Erythroblast (primary cell): ENCODE measurements at regions not wholly inside any gene's neighbourhood (a gene's known extent, or its start where the extent isn't known, plus 50 kb on each side); places are given as distances from the start of the nearest gene placed in this dataset.

Experiments used
- DNase-seq, 2 experiments: peaks; one replicate each; lab custom pipeline; 2025; lab: John Stamatoyannopoulos, UW
- GATA1 ChIP-seq: IDR thresholded peaks from 2 replicates; pipeline ENCODE4 v1.6.1; 2011; ENCODE audit warnings: low read depth, mild to moderate bottlenecking, control low read depth, low read length, moderate library complexity
- POLR2A ChIP-seq: IDR thresholded peaks from 2 replicates; pipeline ENCODE4 v1.6.1; 2011; ENCODE audit warnings: mild to moderate bottlenecking, low read length

GRCh38 chr17:31758646-31759045, 100.4 kb downstream of the COPRS start:
- no peak for TF ChIP-seq POLR2A

GRCh38 chr17:31757097-31757496, 101.9 kb downstream of the COPRS start:
- no peak for DNase-seq
- TF ChIP-seq GATA1 (no peak), POLR2A (no peak)

More at GRCh38 chr17:31758646-31759045, 100.4 kb downstream of the COPRS start:
- no peak for DNase-seq

- DNase-seq: no peak
- TF ChIP-seq GATA1: no peak
Measured at GRCh38 chr17:31754239-31754945, 104.7 kb downstream of the COPRS start.

- DNase-seq: no peak
- TF ChIP-seq POLR2A (no peak), GATA1 (no peak)
Measured at GRCh38 chr17:31753011-31753410, 106.0 kb downstream of the COPRS start.

GRCh38 chr17:31752584-31752983, 106.5 kb downstream of the COPRS start:
- TF ChIP-seq GATA1 (no peak), POLR2A (no peak)
- no peak for DNase-seq

GRCh38 chr17:31750578-31750977, 108.5 kb downstream of the COPRS start:
- no peak for DNase-seq
- TF ChIP-seq POLR2A (no peak), GATA1 (no peak)

- TF ChIP-seq GATA1: no peak
- TF ChIP-seq POLR2A: no peak
- no peak for DNase-seq
Measured at GRCh38 chr17:31748881-31749280, 110.2 kb downstream of the COPRS start.

- TF ChIP-seq GATA1 (no peak), POLR2A (no peak)
- DNase-seq: no peak
Measured at GRCh38 chr17:31746884-31747495, 112.1 kb downstream of the COPRS start.

- DNase-seq: no peak
- TF ChIP-seq GATA1: no peak
- no peak for TF ChIP-seq POLR2A
Measured at GRCh38 chr17:31745964-31746600, 113.0 kb downstream of the COPRS start.

GRCh38 chr17:31744511-31744951, 114.5 kb downstream of the COPRS start:
- DNase-seq: no peak
- TF ChIP-seq POLR2A (no peak), GATA1 (no peak)

- TF ChIP-seq GATA1 (no peak), POLR2A (no peak)
Measured at GRCh38 chr17:31743797-31744196, 115.2 kb downstream of the COPRS start.

GRCh38 chr17:31741371-31741770, 117.7 kb downstream of the COPRS start:
- TF ChIP-seq GATA1 (no peak), POLR2A (no peak)
- DNase-seq: no peak

More at GRCh38 chr17:31743797-31744196, 115.2 kb downstream of the COPRS start:
- DNase-seq: no peak

GRCh38 chr17:31740611-31741082, 118.4 kb downstream of the COPRS start:
- DNase-seq: no peak

More at GRCh38 chr17:31740611-31741082, 118.4 kb downstream of the COPRS start:
- no peak for TF ChIP-seq POLR2A
- no peak for TF ChIP-seq GATA1
